NCI-H1092 treated with DMSO at 0.1 percent for 48 hours (cell line): ENCODE measurements at regions not wholly inside any gene's neighbourhood (a gene's known extent, or its start where the extent isn't known, plus 50 kb on each side); places are given as distances from the start of the nearest gene placed in this dataset.
"Not testable (repeated sequence)": the region's sequence is repeated elsewhere in the genome, so short reads cannot be mapped to it uniquely, and the experiment has no call there.

Experiments used
- DNase-seq: peaks from one replicate; lab custom pipeline; 2025; lab: John Stamatoyannopoulos, UW

DNA sequence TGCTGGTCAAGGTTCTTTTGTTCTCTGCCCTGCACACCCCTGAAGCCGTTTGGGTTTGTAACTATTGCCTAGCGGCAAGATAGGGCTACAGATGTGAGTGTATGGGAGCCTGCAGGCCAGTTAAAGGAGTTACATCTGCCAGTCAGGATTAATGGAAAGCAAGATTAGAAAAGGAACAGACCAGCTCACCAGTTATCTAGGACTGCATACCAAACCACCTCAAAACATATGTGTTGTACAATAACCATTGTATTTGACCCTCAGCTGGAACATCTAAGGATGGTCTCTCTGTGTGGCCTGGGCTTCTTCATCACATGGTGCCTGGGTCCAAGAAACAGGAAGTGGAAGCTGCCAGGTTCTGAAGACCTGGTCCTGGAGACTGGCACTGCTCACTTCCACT lies 52.5 kb upstream of the FBXO28 start:
- DNase-seq = no peak

DNA sequence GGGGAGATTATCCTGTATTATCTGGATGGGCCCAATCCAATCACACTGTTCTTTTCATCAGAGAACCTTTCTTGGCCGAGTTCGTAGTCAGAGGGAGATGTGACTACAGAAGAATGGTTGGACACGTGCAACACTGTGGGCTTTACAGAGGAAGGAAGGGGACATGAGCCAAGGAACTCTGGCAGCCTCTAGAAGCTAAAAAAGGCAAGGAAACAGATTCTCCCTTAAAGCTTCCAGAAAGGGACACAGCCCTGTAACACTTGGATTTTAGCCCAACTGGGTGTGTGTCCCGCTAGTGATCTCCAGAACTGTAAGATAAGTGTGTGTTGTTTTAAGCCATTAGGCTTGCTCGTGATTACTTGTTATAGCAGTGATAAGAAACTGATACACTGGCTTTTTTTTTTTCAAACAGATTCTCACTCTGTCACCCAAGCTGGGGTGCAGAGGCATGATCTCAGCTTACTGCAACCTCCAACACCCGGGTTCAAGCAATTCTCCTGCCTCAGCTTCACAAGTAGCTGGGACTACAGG lies 53.9 kb upstream of the FBXO28 start:
- no peak for DNase-seq

DNA sequence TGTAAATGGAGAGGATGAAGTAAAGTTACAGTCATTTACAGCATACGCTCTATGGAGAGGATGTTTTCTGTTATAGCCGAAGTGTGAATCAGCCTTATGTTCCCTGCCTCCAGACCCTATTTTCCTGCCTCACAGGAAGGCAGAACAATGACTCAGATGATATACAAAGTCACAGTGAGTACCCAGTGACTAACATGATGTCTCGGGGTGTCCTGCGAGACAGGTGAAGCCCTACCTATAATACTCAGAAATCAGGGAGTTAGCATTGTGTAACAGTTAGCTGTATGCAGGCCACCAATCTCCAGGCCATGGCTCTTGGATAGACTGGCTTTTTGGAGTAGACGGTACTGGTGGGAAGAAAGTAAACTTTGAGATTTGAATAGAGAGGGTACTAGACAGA lies 55.6 kb upstream of the FBXO28 start:
- DNase-seq = no peak

DNA sequence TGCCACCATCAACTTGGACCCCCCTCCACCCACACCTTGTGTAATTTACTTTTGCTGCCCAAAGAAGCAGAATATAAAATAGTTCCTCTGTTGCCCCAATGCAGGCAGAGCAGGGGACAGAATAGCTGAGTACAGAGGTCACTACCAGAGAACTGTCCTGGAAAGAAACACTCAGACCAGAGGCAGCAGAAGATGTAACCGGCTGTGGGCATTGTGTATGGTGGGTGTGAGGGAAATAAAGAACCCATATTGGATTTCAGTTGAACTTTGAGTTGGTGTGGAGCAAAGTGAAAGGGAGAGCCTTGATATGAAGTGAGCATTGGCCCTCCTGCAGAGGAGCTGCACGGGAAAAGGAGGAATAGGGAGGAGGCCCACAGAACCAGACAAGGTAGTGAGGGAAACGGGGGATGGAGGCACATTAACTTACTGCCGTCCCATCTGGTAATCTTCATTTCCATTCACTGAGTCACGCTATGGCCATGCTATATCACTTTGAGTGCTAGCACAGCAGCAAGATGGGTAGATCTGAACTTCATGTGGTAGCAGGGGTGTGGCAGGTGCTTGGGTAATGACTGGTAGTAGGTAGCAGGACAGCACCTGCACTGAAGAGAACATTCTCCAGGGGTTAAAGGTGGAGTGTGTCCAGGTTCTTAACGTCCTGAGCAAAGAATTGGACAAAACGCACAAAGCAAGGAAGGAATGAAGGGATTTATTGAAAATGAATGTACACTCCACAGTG lies 56.3 kb upstream of the FBXO28 start:
- no peak for DNase-seq

DNA sequence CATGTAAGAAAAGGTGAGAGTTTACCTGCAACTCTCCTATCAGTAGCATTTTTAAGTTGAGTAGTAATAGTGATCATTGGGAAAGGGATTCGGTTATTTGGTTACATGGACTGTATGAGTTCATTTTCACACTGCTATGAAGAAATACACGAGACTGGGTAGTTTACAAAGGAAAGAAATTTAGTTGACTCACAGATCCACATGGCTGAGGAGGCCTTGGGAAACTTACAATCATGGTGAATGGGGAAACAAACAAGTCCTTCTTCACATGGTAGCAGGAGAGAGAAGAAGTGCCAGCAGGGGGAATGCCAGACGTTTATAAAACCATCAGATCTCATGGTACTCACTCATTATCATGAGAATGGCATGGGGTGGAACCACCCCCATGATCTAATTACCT lies 59.3 kb upstream of the FBXO28 start:
- DNase-seq = no peak

DNA sequence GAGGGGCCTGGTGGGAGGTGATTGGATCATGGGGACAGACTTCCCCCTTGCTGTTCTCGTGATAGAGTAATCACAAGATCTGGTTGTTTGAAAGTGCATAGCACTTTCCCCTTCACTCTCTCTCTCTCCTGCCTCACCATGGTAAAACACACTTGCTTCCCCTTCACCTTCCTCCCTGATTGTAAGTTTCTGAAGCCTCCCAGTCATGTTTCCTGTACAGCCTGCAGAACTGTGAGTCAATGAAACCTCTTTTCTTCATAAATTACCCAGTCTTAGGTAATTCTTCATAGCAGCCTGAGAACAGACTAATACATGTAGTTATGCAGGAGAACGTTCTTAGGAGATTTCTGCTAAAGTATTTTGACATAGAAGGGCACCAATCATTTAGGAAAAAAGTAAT lies 59.9 kb upstream of the FBXO28 start:
- no peak for DNase-seq

DNA sequence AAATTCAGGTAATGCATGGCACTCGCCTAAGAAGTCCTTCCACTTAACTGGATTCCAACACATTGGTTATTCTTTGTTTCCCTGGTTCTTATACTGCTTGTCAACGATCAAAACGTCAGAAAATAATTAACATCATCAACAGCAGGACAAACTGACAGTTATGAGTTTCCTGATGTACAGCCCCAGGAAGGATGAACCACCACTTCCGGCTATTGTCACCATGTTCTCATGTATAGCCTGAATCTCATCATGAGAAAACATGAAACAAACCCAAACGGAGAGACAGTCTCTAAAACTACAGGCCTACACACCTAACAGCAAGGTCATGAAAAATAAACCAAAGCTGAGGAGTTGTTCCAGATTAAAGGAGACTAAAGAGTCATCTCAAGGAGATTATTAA lies 60.5 kb upstream of the FBXO28 start:
- no peak for DNase-seq

DNA sequence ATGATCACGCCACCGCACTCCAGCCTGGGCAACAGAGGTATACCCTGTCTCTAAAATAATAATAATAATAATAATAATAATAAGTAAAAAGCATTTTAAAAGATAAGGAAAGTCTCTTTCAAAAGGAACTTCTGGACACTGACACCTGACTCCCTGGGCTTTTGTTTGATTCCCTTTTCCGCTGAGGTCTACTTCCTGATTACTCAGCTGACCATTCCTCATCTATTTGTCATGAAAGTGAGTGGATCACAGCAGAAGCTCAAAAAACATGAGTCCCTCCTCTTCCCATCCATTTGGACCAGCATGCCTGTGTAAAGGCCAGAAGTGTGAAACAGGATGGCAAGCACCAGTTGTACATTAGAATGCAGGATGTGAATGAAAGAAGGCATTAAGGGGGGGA lies 61.1 kb upstream of the FBXO28 start:
- no peak for DNase-seq

DNA sequence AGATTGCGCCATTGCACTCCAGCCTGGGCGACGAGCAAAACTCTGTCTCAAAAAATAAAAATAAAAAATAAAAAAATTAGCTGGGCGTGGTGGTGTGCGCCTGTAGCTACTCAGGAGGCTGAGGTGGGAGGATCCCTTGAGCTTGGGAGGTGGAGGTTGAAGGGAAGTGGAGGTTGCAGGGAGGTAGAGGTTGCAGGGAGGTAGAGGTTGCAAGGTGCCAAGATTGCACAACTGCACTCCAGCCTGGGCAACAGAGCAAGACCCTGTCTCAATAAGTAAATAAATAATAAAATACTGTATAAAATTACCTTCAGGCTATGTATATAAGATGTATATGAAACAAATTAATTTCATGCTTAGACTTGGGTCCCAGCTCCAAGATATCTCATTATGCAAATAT lies 62.1 kb upstream of the FBXO28 start:
- not testable (repeated sequence) for DNase-seq

DNA sequence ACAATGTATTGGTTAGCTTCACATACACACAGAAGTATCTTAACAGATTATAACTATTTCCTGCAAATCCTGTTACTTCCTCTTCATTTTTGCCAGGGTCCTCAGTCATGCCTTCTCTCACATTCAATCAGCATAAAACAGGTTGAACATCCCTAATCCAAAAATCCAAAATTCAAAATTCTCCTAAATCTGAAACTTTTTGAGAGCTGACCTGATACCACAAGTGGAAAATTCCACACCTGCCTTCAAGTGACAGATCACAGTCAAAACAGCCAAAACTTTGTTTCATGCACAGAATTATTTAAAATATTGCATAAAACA lies 62.9 kb upstream of the FBXO28 start:
- no peak for DNase-seq

DNA sequence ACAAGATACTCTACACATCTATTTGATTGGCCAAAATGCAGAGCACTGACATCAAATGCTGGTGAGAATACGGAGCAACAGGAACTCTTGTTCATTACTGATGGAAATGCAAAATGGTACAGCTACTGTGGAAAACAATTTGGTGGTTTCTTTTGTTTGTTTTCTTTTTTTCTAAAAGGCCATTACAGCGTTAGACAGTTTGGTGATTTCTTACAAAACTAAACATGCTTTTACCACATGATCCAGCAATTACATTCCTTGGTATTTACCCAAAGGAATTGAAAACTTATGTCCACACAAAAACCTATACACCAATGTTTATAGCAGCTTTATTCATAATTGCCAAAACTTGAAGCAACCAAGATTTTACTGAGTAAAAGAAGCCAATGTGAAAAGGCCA lies 66.4 kb upstream of the FBXO28 start:
- no peak for DNase-seq

DNA sequence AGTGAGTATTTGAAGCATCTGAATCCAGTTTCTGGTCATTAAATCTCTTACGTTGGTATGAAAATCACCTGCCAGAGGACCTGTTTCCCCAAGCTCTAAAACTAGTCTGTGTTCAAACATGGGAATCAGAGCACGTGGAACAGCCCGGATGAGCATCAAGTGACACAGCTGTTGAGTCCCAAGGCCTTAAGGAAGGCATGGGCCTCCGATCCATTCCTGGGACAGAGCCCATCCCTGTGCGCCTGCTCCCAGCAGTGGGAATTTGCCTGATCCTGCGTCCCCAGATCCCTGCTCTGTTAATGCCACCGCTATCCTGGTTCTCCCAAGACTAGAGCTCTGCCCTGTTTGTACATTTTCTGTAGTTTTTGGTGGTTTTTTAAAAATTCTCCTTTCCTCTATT lies 68.4 kb upstream of the FBXO28 start:
- no peak for DNase-seq

DNA sequence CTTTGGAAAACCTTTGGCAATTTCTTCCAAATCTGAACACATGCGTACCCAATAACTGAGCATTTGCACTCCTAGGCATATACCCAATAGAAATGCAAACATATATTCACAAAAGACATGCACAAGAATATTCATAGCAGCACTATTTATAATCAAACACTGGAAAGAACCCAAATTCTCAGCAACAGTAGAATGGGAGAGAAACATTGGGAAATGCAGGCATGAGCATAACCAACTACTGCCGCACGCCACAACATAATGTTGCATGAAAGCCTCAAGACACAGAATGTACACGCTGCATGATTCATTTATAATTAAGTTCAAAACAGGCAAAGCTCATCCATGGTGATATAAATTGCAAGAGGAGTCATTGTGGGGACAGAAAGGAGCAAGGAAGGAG lies 69.5 kb upstream of the FBXO28 start:
- DNase-seq = no peak

DNA sequence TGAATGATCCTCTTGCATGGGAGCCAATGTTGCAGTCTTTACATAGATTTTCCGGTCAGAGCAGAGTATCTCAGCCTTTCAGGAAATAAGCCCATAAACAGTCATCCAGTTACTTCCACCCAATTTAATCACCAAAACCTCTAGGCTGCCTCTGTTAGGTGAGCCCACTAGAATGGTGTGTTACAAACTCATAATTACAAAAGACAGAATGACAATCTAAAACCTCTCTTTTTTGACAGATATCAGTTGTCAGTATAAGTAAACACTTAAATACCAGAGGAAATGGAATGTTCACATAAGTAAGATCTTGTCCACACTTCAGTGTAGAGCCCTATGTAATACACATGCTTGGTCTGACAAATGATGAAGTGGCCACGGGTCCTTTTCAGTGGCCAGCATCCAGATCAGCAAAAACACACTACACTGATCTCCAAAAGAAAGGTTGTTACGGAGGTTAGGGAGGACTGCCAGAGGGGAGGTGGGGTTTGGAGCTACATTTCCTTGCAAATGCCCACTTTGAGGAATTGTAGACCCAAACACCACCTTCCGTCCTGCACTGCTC lies 71.3 kb upstream of the FBXO28 start:
- no peak for DNase-seq

DNA sequence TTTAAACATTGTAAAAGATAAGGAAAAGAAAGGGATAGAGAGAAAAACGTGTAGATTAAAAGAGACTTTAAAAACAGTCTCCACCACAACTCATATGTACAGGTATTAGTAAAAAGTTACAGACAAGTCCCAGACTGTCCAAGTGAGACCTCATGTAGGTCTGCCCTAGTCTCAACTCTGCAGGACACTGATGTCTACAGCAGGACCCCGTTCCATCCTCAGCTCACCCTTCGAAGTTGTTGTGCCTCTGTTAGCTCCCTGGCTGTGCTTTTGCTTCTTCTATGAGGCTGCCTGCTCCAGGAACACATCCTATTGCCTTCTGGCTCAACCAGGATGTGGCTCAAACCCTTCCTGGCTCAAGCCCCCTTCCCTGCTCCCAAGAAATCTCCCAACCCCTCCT lies 72.9 kb upstream of the FBXO28 start:
- no peak for DNase-seq

DNA sequence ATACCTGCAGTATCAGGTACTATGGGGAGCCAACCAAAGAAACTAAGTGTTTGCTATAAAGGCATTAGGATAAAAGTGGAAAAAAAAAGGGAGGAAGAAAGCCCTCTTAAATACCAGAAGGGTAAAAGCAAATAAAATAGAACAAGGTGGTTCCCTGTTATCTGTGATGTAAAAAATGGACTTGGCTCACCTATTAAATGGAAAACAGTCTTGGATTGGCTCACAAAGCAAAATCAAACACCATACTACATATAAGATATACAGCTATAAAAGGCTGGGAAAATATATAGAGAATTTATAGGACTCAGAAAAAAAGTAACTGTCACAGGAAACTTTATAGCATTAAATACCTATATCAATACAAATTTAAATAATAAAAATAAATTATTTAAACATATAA lies 73.5 kb upstream of the FBXO28 start:
- DNase-seq = not testable (repeated sequence)

DNA sequence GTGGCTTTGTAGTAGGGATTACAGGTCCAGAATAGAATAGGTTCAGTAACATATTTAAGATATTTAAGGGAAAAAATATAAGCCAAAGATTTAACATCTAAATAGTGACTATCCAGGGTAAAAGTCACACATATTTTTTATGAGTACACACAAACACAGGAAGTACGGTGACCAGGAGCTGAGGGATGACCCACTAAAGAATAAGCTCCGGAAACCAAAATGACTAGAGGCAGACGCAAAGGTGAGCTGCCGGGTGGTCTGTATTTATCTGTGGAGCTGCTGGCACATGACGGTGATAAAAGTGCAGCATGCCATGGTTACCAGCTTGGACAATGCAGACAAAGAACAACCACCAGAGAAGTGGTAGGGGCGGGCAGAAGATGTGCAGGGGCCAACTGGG lies 73.9 kb upstream of the FBXO28 start:
- not testable (repeated sequence) for DNase-seq

DNA sequence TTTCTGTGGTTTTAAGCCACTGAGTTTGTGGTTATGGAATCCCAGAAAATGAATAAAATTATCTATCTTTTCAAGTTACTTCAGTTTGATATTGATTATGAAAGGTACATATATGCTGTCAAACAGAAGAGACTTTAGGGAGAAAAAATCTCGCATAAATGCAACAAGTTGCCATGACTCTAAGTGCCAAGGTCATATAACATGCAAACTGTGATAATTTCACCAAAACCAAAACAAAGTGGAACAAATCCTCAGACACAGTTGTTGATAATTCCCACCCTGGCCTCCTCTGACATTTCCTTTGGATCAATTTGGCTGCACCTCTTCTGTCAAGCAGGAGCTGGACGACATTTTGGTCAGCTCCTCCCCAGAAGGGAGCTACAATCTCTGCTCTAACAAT lies 75.1 kb upstream of the FBXO28 start:
- not testable (repeated sequence) for DNase-seq

DNA sequence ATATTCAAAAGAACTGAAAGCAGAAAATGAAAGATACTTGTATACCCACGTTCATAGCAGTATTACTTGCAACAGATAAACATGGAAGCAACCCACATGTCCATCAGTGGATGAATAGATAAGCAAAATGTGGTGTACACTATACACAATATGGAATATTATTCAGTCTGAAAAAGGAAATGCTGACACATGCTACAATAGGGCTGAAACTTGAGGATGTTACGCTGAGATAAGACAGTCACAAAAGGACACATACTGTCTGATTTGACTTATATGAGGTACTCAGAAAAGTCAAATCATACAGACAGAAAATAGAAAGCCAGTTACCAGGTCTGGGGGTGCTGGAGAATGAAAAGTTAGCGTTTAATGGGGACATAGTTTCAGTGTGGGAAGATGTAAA lies 76.5 kb upstream of the FBXO28 start:
- DNase-seq = not testable (repeated sequence)

DNA sequence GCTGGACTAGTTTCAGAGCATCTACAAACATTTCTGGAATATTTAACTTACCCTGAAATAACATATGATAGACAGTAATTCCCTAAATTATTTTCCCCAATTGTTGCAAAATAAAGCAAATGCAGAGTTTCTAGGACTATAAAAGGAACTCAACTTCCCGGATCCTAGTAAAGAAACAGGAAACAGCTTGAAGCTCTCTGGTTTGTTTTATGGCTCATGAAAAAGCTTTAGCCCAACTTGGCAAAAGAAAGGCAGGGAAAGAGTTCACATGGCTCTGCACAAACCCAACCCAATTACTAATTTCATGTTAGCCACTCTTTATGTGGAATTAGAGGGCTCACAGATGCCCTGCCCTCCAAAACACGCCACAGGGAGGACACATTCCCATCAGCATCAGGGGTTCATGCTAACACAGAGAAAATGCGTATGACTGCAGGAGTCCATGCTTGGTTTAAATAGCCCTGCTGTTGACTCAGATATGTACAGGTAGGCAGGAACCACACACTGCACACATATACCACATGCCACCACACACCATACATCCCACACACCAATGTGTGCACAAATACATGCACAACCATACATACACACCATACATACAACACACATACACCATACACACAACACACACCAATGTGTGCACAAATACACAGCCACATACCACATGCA lies 81.2 kb upstream of the FBXO28 start:
- DNase-seq = not testable (repeated sequence)

DNA sequence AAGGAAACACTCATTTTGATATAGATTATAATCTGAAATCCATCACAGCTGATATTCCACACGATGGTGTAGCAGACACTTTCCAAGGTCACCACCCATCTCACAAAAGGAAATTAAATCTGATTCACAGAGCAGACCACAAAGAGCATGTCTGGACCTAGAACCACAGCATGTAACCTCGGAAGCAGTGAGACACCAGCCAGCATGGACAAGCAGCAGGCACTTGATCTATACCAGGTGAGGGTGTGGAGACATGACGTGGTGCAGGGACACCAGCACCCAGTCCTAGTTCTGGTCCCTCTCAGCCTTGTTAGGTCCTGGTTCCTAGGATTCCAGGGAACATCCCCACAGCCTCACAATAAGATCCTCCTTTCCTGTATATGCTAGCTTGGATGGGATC lies 81.9 kb upstream of the FBXO28 start:
- not testable (repeated sequence) for DNase-seq

DNA sequence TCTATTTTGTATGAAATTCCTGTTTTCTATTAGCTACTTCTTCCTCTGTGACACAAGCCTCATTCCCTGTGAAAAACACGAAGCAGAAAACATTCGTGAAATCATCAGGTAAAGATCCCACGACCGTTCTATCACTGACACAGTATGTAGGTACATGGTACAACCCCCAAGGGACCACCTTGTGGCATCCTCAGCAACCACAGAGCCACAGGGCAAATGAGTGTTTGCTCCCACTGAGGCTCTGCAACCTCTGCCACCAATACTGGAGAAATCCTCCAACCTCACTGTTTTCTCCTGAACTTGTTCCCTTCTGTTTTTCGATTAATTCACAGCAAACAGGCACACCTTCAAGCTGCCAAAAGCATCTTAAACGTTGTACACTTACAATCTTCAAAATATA lies 83.7 kb upstream of the FBXO28 start:
- not testable (repeated sequence) for DNase-seq

DNA sequence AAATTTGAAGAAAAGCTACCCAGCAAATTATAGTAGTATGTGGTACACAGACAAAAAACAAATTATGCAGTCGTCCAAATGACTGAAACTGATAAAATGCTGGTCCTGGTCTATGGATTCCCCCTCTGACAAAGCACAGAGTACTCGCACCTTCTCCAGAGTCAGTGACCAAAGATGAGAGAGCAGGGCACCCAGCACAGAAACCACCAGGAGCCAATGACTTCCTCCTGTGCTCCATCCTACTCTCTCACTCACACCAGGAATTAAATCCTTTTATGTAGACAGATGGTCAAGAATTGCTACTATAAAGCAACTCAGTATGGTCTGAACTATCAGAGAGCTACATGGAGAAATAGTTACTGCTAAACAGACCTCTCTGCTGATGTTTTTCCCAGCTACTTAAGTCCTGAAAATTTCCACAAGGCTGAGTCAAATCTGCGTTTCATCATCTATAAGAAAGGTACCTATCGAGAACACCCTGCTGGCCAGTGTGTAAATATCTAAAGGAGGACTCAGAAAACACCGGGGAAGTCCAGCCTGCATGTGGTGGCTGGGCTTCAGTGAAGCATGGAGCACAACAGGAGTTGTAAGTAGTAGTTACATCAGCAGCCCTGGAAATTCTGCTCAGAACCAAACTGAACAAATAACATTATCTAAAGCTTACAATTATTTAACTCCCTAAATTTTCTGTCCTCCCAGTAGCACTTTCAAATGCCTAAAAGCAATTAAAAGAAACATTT lies 84.5 kb upstream of the FBXO28 start:
- not testable (repeated sequence) for DNase-seq
